Breast epithelium (tissue), 4 donors: ENCODE measurements at regions not wholly inside any gene's neighbourhood (a gene's known extent, or its start where the extent isn't known, plus 50 kb on each side); places are given as distances from the start of the nearest gene placed in this dataset.
"Not testable (repeated sequence)": the region's sequence is repeated elsewhere in the genome, so short reads cannot be mapped to it uniquely, and the experiment has no call there.

Source experiments
- DNase-seq, 2 donors: peaks; one replicate each; pipeline ENCODE4 v3.0.0-alpha.2; 2019; ENCODE audit warnings: low spot score in 2 of 2
- H3K27ac ChIP-seq, 2 donors: fragments of 200-600 bp; sonication (generic) in 1 of 2; one replicate each; pipeline ENCODE4 v1.5.1; 2016 to 2019; ENCODE audit warnings: mild to moderate bottlenecking in 1 of 2
- H3K27me3 ChIP-seq, 2 donors: fragments of 200-600 bp; sonication (generic) in 1 of 2; one replicate each; pipeline versions ENCODE4 v1.5.1 to v1.6.0; 2017 to 2019; ENCODE audit warnings: control low read depth in 1 of 2, mild to moderate bottlenecking in 1 of 2
- H3K36me3 ChIP-seq: fragments of 200-600 bp; one replicate; pipeline ENCODE4 v1.5.1; 2019
- H3K4me1 ChIP-seq, 2 donors: fragments of 200-600 bp; sonication (generic); one replicate each; pipeline ENCODE4 v1.5.1; 2016 to 2019; ENCODE audit warnings: control low read depth in 1 of 2
- H3K4me3 ChIP-seq, 3 donors: fragments of 200-600 bp; sonication (generic); 1 replicate in 2 of 3; 2 replicates in 1 of 3; pipeline ENCODE4 v1.5.1; 2016 to 2019; ENCODE audit warnings: mild to moderate bottlenecking in 3 of 3, moderate library complexity in 2 of 3
- H3K9me3 ChIP-seq, 2 donors: fragments of 200-600 bp; sonication (generic) in 1 of 2; one replicate each; pipeline ENCODE4 v1.5.1; 2016 to 2019; ENCODE audit warnings: control low read depth in 1 of 2
- POLR2A ChIP-seq: fragments of 450-650 bp; IDR thresholded peaks from one replicate; pipeline ENCODE4 v1.6.1; 2016; ENCODE audit warnings: antibody characterized with exemption, mild to moderate bottlenecking, moderate library complexity
- POLR2AphosphoS5 ChIP-seq, 3 donors: sonication (generic); formaldehyde crosslinking; IDR thresholded peaks; one replicate each; pipeline ENCODE4 v1.6.1; 2017; ENCODE audit warnings: antibody characterized with exemption in 3 of 3
- intact Hi-C: fragments of 100-400 bp; cut with DNase I; formaldehyde crosslinking; loops from one replicate; pipeline ENCODE4 v1.15.1; 2023; ENCODE audit warnings: low total_unique reads
- TF ChIP-seq, protein P1 (sequence below), 3 donors: fragments of 450-650 bp; IDR thresholded peaks; one replicate each; pipeline ENCODE4 v1.5.1; 2016 to 2017; ENCODE audit warnings: antibody characterized with exemption in 3 of 3, mild to moderate bottlenecking in 3 of 3, moderate library complexity in 3 of 3

GRCh38 chr6:14240411-14241166 is 123.0 kb downstream of the CD83 start:
- no peaks in the 10 kb centered on the region for H3K36me3 ChIP-seq
- no peak overlapping the region for H3K4me3 ChIP-seq
- H3K27ac ChIP-seq, result no peak overlapping the region
- no peaks in the 10 kb centered on the region for H3K27me3 ChIP-seq
- H3K9me3 ChIP-seq, result no peaks in the 10 kb centered on the region
- intact Hi-C loops, result no loop called here
- DNase-seq, result no peak
- TF ChIP-seq, protein P1, sequence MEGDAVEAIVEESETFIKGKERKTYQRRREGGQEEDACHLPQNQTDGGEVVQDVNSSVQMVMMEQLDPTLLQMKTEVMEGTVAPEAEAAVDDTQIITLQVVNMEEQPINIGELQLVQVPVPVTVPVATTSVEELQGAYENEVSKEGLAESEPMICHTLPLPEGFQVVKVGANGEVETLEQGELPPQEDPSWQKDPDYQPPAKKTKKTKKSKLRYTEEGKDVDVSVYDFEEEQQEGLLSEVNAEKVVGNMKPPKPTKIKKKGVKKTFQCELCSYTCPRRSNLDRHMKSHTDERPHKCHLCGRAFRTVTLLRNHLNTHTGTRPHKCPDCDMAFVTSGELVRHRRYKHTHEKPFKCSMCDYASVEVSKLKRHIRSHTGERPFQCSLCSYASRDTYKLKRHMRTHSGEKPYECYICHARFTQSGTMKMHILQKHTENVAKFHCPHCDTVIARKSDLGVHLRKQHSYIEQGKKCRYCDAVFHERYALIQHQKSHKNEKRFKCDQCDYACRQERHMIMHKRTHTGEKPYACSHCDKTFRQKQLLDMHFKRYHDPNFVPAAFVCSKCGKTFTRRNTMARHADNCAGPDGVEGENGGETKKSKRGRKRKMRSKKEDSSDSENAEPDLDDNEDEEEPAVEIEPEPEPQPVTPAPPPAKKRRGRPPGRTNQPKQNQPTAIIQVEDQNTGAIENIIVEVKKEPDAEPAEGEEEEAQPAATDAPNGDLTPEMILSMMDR (IDR thresholded peaks at IDR 0.05), result no peak
- TF ChIP-seq POLR2A (no peak), POLR2AphosphoS5 (IDR thresholded peaks at IDR 0.05) (no peak)
- no peaks in the 10 kb centered on the region for H3K4me1 ChIP-seq

DNA sequence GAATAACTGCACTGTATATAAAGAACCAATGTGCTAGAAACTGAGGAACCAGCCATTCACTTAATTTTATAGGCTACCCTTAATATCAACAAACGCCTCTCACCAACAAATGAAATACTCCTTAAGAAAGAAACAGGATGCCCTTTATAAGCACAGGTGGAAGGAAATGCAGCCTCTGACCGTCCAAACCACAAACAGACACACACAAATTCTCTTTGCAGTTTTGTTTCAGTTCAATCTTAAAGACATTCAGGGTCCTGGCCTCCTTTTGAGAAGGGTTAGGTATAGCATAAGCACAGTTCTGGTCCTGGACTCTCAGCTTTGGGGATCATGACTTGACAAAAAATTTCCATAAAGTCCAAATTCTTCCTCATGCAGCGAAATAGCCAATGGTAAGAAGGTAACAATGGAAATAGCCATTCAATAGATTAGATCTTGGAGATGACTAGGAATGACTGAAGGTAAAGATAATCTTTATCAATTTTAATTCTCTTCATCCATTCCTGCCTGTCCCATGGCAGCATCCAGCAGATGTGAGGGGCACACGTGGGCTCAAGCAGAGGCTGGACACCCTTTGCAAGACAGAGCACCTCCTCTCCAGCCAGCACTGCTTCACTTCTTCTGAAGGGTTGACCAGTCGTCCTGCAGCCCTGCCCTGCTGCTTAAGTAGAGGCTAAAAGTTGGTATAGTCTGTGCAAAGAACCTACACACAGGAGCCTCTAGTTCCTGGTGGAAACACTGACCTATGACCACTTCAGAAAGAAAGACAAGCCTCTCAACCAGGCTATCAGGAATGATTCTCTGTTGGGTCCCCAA is 123.9 kb downstream of the CD83 start:
- no peak for DNase-seq

DNA sequence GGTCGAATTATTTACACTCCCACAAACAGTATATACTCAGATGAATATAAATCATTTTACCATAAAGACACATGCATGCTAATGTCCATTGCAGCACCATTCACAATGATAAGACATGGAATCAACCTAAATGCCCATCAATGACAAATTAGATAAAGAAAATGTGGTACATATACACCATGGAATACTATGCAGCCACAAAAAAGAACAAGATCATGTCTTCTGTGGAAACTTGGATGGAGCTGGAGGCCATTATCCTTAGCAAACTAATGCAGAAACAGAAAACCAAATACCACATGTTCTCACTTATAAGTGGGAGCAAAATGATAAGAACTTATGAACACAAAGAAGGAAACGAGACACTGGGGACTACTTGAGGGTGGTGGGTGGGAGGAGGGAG is 125.3 kb downstream of the CD83 start:
- H3K27me3 ChIP-seq, intact Hi-C loops, H3K4me3 ChIP-seq, H3K4me1 ChIP-seq, H3K27ac ChIP-seq, H3K9me3 ChIP-seq, H3K36me3 ChIP-seq, DNase-seq: not testable (repeated sequence)

More for the DNA sequence above, 123.9 kb downstream of the CD83 start:
- H3K27ac ChIP-seq, result no peak overlapping the region
- no peak overlapping the region for H3K4me3 ChIP-seq
- H3K9me3 ChIP-seq, result no peaks in the 10 kb centered on the region
- H3K4me1 ChIP-seq, result no peaks in the 10 kb centered on the region
- intact Hi-C loops, result no loop called here
- no peaks in the 10 kb centered on the region for H3K27me3 ChIP-seq
- H3K36me3 ChIP-seq, result no peaks in the 10 kb centered on the region
- no peak for TF ChIP-seq POLR2A
- no peak for TF ChIP-seq POLR2AphosphoS5 (IDR thresholded peaks at IDR 0.05)
- TF ChIP-seq, protein P1 (IDR thresholded peaks at IDR 0.05), result no peak

DNA sequence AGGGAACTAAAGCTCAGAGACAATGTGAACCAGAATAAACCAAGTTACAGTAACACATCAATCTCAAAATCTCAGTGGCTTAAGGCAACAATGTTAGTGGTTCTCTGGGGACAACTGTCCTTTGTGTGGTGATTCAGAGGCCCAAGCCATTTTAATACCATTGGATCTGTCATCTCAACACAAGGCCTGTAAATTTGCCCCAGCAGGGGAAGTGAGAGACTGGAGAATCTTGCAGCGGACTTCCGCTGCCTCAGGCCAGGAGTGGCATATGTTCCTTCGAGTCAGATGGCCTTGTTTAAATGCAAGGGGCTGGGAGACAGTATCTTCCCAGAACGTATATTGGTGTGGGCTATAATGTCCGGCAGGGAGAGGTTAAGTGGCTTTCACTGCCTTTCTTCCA is 126.0 kb downstream of the CD83 start:
- Histone ChIP-seq H3K36me3 (no peaks in the 10 kb centered on the region), H3K4me1 (no peaks in the 10 kb centered on the region), H3K27me3 (no peaks in the 10 kb centered on the region), H3K9me3 (no peaks in the 10 kb centered on the region), H3K4me3 (no peak overlapping the region), H3K27ac (no peak overlapping the region)
- TF ChIP-seq, protein P1 (IDR thresholded peaks at IDR 0.05), result no peak
- TF ChIP-seq POLR2AphosphoS5 (IDR thresholded peaks at IDR 0.05), result no peak
- no peak for TF ChIP-seq POLR2A
- intact Hi-C loops, result no loop called here
- DNase-seq, result no peak

- no peak overlapping the region for H3K27ac ChIP-seq
- no peaks in the 10 kb centered on the region for H3K36me3 ChIP-seq
- intact Hi-C loops, result no loop called here
- H3K4me3 ChIP-seq, result no peak overlapping the region
- no peak for TF ChIP-seq POLR2A
- TF ChIP-seq POLR2AphosphoS5 (IDR thresholded peaks at IDR 0.05), result no peak
- H3K4me1 ChIP-seq, result no peaks in the 10 kb centered on the region
- DNase-seq, result no peak
- no peaks in the 10 kb centered on the region for H3K27me3 ChIP-seq
- H3K9me3 ChIP-seq, result no peaks in the 10 kb centered on the region
These were observed 129.3 kb downstream of the CD83 start for GRCh38 chr6:14246876-14247275.

DNA sequence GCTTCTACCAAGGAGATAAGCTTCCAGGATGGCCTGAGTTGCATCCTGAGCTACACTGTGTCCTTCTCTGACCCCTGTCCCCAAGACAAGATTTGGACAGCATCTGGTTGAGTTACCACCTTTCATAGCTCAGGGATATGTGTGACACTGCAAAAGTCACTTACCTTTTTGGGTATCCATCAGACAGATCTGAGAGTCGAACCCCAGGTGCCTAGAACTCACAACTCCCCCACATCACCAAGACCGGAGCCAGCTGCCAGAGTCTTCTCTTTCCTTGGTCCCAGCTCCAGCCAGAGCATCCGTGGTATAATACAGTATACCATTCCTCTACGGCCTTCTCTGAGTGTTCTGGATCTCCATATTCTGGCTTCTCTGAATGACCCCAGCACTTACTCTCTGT is 133.0 kb downstream of the CD83 start:
- Histone ChIP-seq H3K4me3 (no peak overlapping the region), H3K9me3 (no peaks in the 10 kb centered on the region), H3K27me3 (no peaks in the 10 kb centered on the region), H3K27ac (no peak overlapping the region), H3K36me3 (no peaks in the 10 kb centered on the region), H3K4me1 (no peaks in the 10 kb centered on the region)
- intact Hi-C loops, result no loop called here
- DNase-seq, result no peak
- no peak for TF ChIP-seq POLR2A
- TF ChIP-seq, protein P1 (IDR thresholded peaks at IDR 0.05), result no peak
- TF ChIP-seq POLR2AphosphoS5 (IDR thresholded peaks at IDR 0.05), result no peak
